ENCODE measurements at regions not wholly inside any gene's neighbourhood (a gene's known extent, or its start where the extent isn't known, plus 50 kb on each side); places are given as distances from the start of the nearest gene placed in this dataset.
"Not testable (repeated sequence)": the region's sequence is repeated elsewhere in the genome, so short reads cannot be mapped to it uniquely, and the experiment has no call there.

GRCh38 chr18:60123031-60123430 lies 223.2 kb downstream of the PMAIP1 start:
- no peak for DNase-seq

- no peak for DNase-seq
These were observed 222.5 kb downstream of the PMAIP1 start for GRCh38 chr18:60122339-60122738.

- no peak for DNase-seq
These were observed 220.5 kb downstream of the PMAIP1 start for GRCh38 chr18:60120231-60120750.

- no peak for DNase-seq
These were observed 217.5 kb downstream of the PMAIP1 start for GRCh38 chr18:60117321-60117720.

- DNase-seq = no peak
These were observed 213.6 kb downstream of the PMAIP1 start for GRCh38 chr18:60113396-60113795.

- DNase-seq = no peak
These were observed 212.6 kb downstream of the PMAIP1 start for GRCh38 chr18:60112369-60112768.

- DNase-seq = no peak
These were observed 211.7 kb downstream of the PMAIP1 start for GRCh38 chr18:60111525-60111924.

- no peak for DNase-seq
These were observed 211.0 kb downstream of the PMAIP1 start for GRCh38 chr18:60110836-60111235.

GRCh38 chr18:60100778-60101177 lies 201.0 kb downstream of the PMAIP1 start:
- no peak for DNase-seq

GRCh38 chr18:60099709-60100108 lies 199.9 kb downstream of the PMAIP1 start:
- DNase-seq = no peak

GRCh38 chr18:60096428-60096827 lies 196.6 kb downstream of the PMAIP1 start:
- no peak for DNase-seq

GRCh38 chr18:60092073-60092472 lies 192.3 kb downstream of the PMAIP1 start:
- DNase-seq = no peak

- no peak for DNase-seq
These were observed 190.4 kb downstream of the PMAIP1 start for GRCh38 chr18:60090170-60090569.

GRCh38 chr18:60082790-60083189 lies 183.0 kb downstream of the PMAIP1 start:
- DNase-seq = no peak

GRCh38 chr18:60082282-60082681 lies 182.5 kb downstream of the PMAIP1 start:
- DNase-seq = no peak

- no peak for DNase-seq
These were observed 175.7 kb downstream of the PMAIP1 start for GRCh38 chr18:60075477-60075876.

GRCh38 chr18:60070631-60071030 lies 170.8 kb downstream of the PMAIP1 start:
- DNase-seq = no peak

GRCh38 chr18:60069145-60069544 lies 169.3 kb downstream of the PMAIP1 start:
- no peak for DNase-seq

GRCh38 chr18:60067426-60068210 lies 167.8 kb downstream of the PMAIP1 start:
- DNase-seq = no peak

- no peak for DNase-seq
These were observed 166.6 kb downstream of the PMAIP1 start for GRCh38 chr18:60066219-60066975.

- DNase-seq = no peak
These were observed 164.5 kb downstream of the PMAIP1 start for GRCh38 chr18:60064271-60064670.

- not testable (repeated sequence) for DNase-seq
These were observed 163.0 kb downstream of the PMAIP1 start for GRCh38 chr18:60062831-60063230.

GRCh38 chr18:60062396-60062795 lies 162.6 kb downstream of the PMAIP1 start:
- no peak for DNase-seq

- DNase-seq = no peak
These were observed 160.8 kb downstream of the PMAIP1 start for GRCh38 chr18:60060578-60060977.
